Astrocyte (in vitro differentiated cells and primary cell): ENCODE measurements at regions not wholly inside any gene's neighbourhood (a gene's known extent, or its start where the extent isn't known, plus 50 kb on each side); places are given as distances from the start of the nearest gene placed in this dataset.

ENCODE experiments used
- DNase-seq: peaks from one replicate; pipeline ENCODE4 v3.0.0-alpha.2; 2010; ENCODE audit warnings: low read depth
- FAIRE-seq: peaks from 2 replicates; lab custom pipeline; 2011; peaks lifted over from hg19 to GRCh38; lab: Jason Lieb, UNC
- H2AFZ ChIP-seq: 2 replicates; pipeline ENCODE4 v1.6.0; 2012; ENCODE audit warnings: low read depth, low read length, inconsistent platforms
- H3K27ac ChIP-seq: 2 replicates; pipeline ENCODE4 v1.5.1; 2011; ENCODE audit warnings: low read depth, low read length, inconsistent platforms
- H3K27me3 ChIP-seq: 2 replicates; pipeline ENCODE4 v1.6.0; 2011; ENCODE audit warnings: low read length, inconsistent platforms; ENCODE audit not compliant: insufficient read depth
- H3K36me3 ChIP-seq: 2 replicates; pipeline ENCODE4 v1.5.1; 2011; ENCODE audit warnings: low read length, inconsistent platforms; ENCODE audit not compliant: insufficient read depth
- H3K4me1 ChIP-seq: 2 replicates; pipeline ENCODE4 v1.5.1; 2011; ENCODE audit warnings: low read length, inconsistent platforms; ENCODE audit not compliant: insufficient read depth
- H3K4me2 ChIP-seq: 2 replicates; pipeline ENCODE4 v1.6.0; 2012; ENCODE audit warnings: low read length, inconsistent platforms
- H3K4me3 ChIP-seq: 2 replicates; pipeline ENCODE4 v1.5.1; 2011; ENCODE audit warnings: low read depth, mild to moderate bottlenecking, low read length, inconsistent platforms; ENCODE audit not compliant: insufficient read depth
- H3K79me2 ChIP-seq: 2 replicates; pipeline ENCODE4 v1.6.0; 2012; ENCODE audit warnings: mild to moderate bottlenecking, low read length, inconsistent platforms; ENCODE audit not compliant: insufficient read depth
- H3K9ac ChIP-seq: 2 replicates; pipeline ENCODE4 v1.6.0; 2012; ENCODE audit warnings: mild to moderate bottlenecking, low read length, inconsistent platforms
- H3K9me3 ChIP-seq: 2 replicates; pipeline ENCODE4 v1.5.1; 2012; ENCODE audit warnings: low read depth, mild to moderate bottlenecking, low read length, inconsistent platforms; ENCODE audit not compliant: insufficient read depth
- H4K20me1 ChIP-seq: 2 replicates; pipeline ENCODE4 v1.6.0; 2012; ENCODE audit warnings: low read length, inconsistent platforms; ENCODE audit not compliant: insufficient read depth
- H3K27ac Mint-ChIP-seq: one replicate; pipeline ENCODE4 v1.8.0; 2021; ENCODE audit warnings: mild to moderate bottlenecking, mixed read lengths; ENCODE audit not compliant: unreplicated experiment
- H3K27me3 Mint-ChIP-seq: one replicate; pipeline ENCODE4 v1.8.0; 2021; ENCODE audit warnings: low read depth, mixed read lengths; ENCODE audit not compliant: unreplicated experiment
- H3K36me3 Mint-ChIP-seq: one replicate; pipeline ENCODE4 v1.8.0; 2021; ENCODE audit warnings: low read depth, mixed read lengths; ENCODE audit not compliant: unreplicated experiment
- H3K4me1 Mint-ChIP-seq: one replicate; pipeline ENCODE4 v1.8.0; 2021; ENCODE audit warnings: low read depth, mixed read lengths; ENCODE audit not compliant: unreplicated experiment
- H3K4me3 Mint-ChIP-seq: one replicate; pipeline ENCODE4 v1.8.0; 2021; ENCODE audit warnings: mild to moderate bottlenecking, moderate library complexity, mixed read lengths; ENCODE audit not compliant: unreplicated experiment
- H3K9me3 Mint-ChIP-seq: one replicate; pipeline ENCODE4 v1.8.0; 2021; ENCODE audit warnings: mild to moderate bottlenecking, mixed read lengths; ENCODE audit not compliant: unreplicated experiment
- CTCF ChIP-seq: IDR thresholded peaks from 2 replicates; pipeline ENCODE4 v1.5.1; 2011; ENCODE audit warnings: low read depth, mild to moderate bottlenecking, inconsistent platforms, low read length, moderate library complexity; ENCODE audit not compliant: insufficient read depth
- EZH2 ChIP-seq: IDR thresholded peaks from 2 replicates; pipeline ENCODE4 v1.6.1; 2012; ENCODE audit warnings: mild to moderate bottlenecking, low read length, inconsistent platforms; ENCODE audit not compliant: insufficient read depth

GRCh38 chr6:6474170-6474920 is 114.2 kb upstream of the LY86 start:
- peaks cover 10% of the 10 kb centered on the region for H3K9me3 ChIP-seq
- Mint-ChIP-seq H3K4me3 (no peak overlapping the region), H3K36me3 (no peaks in the 10 kb centered on the region), H3K4me1 (no peaks in the 10 kb centered on the region), H3K27ac (no peak overlapping the region), H3K27me3 (peaks cover 4% of the 10 kb centered on the region), H3K9me3 (peaks cover 4% of the 10 kb centered on the region)
- H3K27ac ChIP-seq: no peak overlapping the region
- H3K4me1 ChIP-seq: no peaks in the 10 kb centered on the region
- no peak overlapping the region for H3K4me2 ChIP-seq
- FAIRE-seq: no peak
- TF ChIP-seq EZH2 (no peak), CTCF (no peak)
- H3K36me3 ChIP-seq: no peaks in the 10 kb centered on the region
- H3K9ac ChIP-seq: no peak overlapping the region
- no peak overlapping the region for H2AFZ ChIP-seq
- no peak for DNase-seq
- no peaks in the 10 kb centered on the region for H4K20me1 ChIP-seq
- H3K27me3 ChIP-seq: no peaks in the 10 kb centered on the region
- H3K4me3 ChIP-seq: no peak overlapping the region
- H3K79me2 ChIP-seq: no peaks in the 10 kb centered on the region

GRCh38 chr6:6479785-6480184 is 108.7 kb upstream of the LY86 start:
- Histone ChIP-seq H3K9ac (no peak overlapping the region), H4K20me1 (no peaks in the 10 kb centered on the region), H3K27ac (no peak overlapping the region), H2AFZ (no peak overlapping the region), H3K4me3 (no peak overlapping the region), H3K4me2 (no peak overlapping the region), H3K79me2 (no peaks in the 10 kb centered on the region), H3K36me3 (no peaks in the 10 kb centered on the region), H3K9me3 (peaks cover 2% of the 10 kb centered on the region), H3K27me3 (no peaks in the 10 kb centered on the region), H3K4me1 (no peaks in the 10 kb centered on the region)
- Mint-ChIP-seq H3K27me3 (peaks cover 6% of the 10 kb centered on the region), H3K9me3 (peaks cover 4% of the 10 kb centered on the region), H3K4me3 (no peak overlapping the region), H3K27ac (no peak overlapping the region), H3K36me3 (peaks cover 1% of the 10 kb centered on the region), H3K4me1 (peaks cover 8% of the 10 kb centered on the region)
- DNase-seq (no peak), FAIRE-seq (no peak)
- TF ChIP-seq CTCF: no peak
- TF ChIP-seq EZH2: no peak

GRCh38 chr6:6482256-6482655 is 106.3 kb upstream of the LY86 start:
- Histone ChIP-seq H3K9me3 (peaks cover 2% of the 10 kb centered on the region), H3K4me3 (no peak overlapping the region), H3K27ac (no peak overlapping the region), H3K4me1 (no peaks in the 10 kb centered on the region), H3K4me2 (no peak overlapping the region), H3K79me2 (no peaks in the 10 kb centered on the region), H2AFZ (no peak overlapping the region), H3K9ac (no peak overlapping the region), H3K36me3 (no peaks in the 10 kb centered on the region), H4K20me1 (no peaks in the 10 kb centered on the region), H3K27me3 (no peaks in the 10 kb centered on the region)
- Mint-ChIP-seq H3K4me1 (peaks cover 19% of the 10 kb centered on the region), H3K27ac (no peak overlapping the region), H3K4me3 (no peak overlapping the region), H3K9me3 (peaks cover 4% of the 10 kb centered on the region), H3K36me3 (peaks cover 1% of the 10 kb centered on the region), H3K27me3 (peaks cover 7% of the 10 kb centered on the region)
- FAIRE-seq: no peak
- DNase-seq: no peak
- TF ChIP-seq CTCF (no peak), EZH2 (no peak)
